ENCODE measurements at regions not wholly inside any gene's neighbourhood (a gene's known extent, or its start where the extent isn't known, plus 50 kb on each side); places are given as distances from the start of the nearest gene placed in this dataset.

GRCh38 chr21:17416139-17416538, 96.7 kb upstream of the CXADR start (continued):
- TF ChIP-seq REST (IDR thresholded peaks at IDR 0.05; ENCODE audit: unreplicated experiment) = no peak
- no peak for TF ChIP-seq POLR2AphosphoS5 (IDR thresholded peaks at IDR 0.05; ENCODE audit: low read depth)
- TF ChIP-seq ZNF114 (CRISPR knock-in tag; IDR thresholded peaks at IDR 0.05) = no peak
- TF ChIP-seq ZNF331 (CRISPR knock-in tag; IDR thresholded peaks at IDR 0.05; ENCODE audit: low read depth) = no peak

- Histone ChIP-seq H3K79me2 (replicated peaks; ENCODE audit: insufficient read depth) (no peaks in the 10 kb centered on the region), H4K20me1 (replicated peaks; ENCODE audit: insufficient read depth) (no peaks in the 10 kb centered on the region), H3K4me3 (no peak overlapping the region), H3K27me3 (ENCODE audit: insufficient read depth) (no peaks in the 10 kb centered on the region), H3K36me3 (ENCODE audit: insufficient read depth) (no peaks in the 10 kb centered on the region), H3K4me2 (no peak overlapping the region), H3K27ac (ENCODE audit: low read depth) (no peak overlapping the region), H2AFZ (no peak overlapping the region), H3K9me2 (ENCODE audit: insufficient read depth) (peaks cover 4% of the 10 kb centered on the region; the same call in 1 of the 2 replicates), H3K4me1 (ENCODE audit: insufficient read depth) (no peaks in the 10 kb centered on the region), H3F3A (replicated peaks; ENCODE audit: low read depth) (no peaks in the 10 kb centered on the region)
- no peak for TF ChIP-seq EZH2phosphoT487 (IDR thresholded peaks at IDR 0.05; ENCODE audit: unreplicated experiment)
- TF ChIP-seq CTCF (conservative IDR thresholded peaks at IDR 0.05; ENCODE audit: low read depth in 2 of 2) = peak in 1 of 2 experiments; percentile 34; a peak in 2 of 4 replicates
- no peak for TF ChIP-seq REST (IDR thresholded peaks at IDR 0.05; ENCODE audit: unreplicated experiment)
- TF ChIP-seq JUNB (IDR thresholded peaks at IDR 0.05; ENCODE audit: unreplicated experiment) = no peak
- no peak for TF ChIP-seq NANOG (IDR thresholded peaks at IDR 0.05; ENCODE audit: borderline replicate concordance)
- TF ChIP-seq ZNF331 (CRISPR knock-in tag; IDR thresholded peaks at IDR 0.05; ENCODE audit: low read depth) = no peak
- TF ChIP-seq EZH2 (IDR thresholded peaks at IDR 0.05; ENCODE audit: low read depth, unreplicated experiment) = no peak
- Mint-ChIP-seq H3K36me3 (ENCODE audit: low read depth) (no peaks in the 10 kb centered on the region), H3K4me3 (no peak overlapping the region), H3K4me1 (no peaks in the 10 kb centered on the region), H3K9me3 (peaks cover 8% of the 10 kb centered on the region; the same call in 2 of the 3 replicates), H3K27ac (no peak overlapping the region), H3K27me3 (ENCODE audit: insufficient read depth, low read depth, poor library complexity) (peaks cover 2% of the 10 kb centered on the region)
- no peak for ATAC-seq
- no peak for DNase-seq (ENCODE audit: low spot score)
Measured at GRCh38 chr21:17422931-17423330, 89.9 kb upstream of the CXADR start.

All from GM23338 (cell line).